ENCODE measurements at regions not wholly inside any gene's neighbourhood (a gene's known extent, or its start where the extent isn't known, plus 50 kb on each side); places are given as distances from the start of the nearest gene placed in this dataset.

DNA sequence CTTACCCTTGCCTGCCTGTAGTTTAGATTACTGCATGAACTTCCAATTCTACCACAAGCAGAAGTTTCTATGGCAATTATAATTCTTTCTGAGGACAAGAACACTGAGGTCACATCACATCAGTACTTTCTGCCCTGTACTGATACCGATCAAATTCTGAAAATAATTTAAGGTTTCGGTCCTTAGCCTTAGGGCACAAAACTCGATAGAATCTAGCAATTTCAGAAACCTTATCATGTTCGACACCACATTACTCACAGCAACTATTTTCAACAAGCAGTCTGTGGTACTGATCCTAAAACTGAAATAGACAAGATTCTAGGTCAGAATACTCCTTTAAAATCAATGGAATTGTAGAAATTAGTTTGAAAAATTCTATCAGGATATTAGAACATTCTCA lies 187.0 kb upstream of the LRFN5 start:
- Histone ChIP-seq H3K4me1 (no peaks in the 10 kb centered on the region), H3K36me3 (ENCODE audit: insufficient read depth in 1 of 2, low read depth in 1 of 2) (no peaks in the 10 kb centered on the region), H3K4me3 (no peak overlapping the region), H3K27ac (no peak overlapping the region), H3K9me3 (no peaks in the 10 kb centered on the region), H3K27me3 (ENCODE audit: insufficient read depth in 3 of 3, low read length in 2 of 3) (no peaks in the 10 kb centered on the region)
- intact Hi-C loops (cut with DNase I) = no loop called here
- 89 to 94% (median 93%) methylated on average over 4 of the region's 4 CpGs for WGBS, 3 donors
- DNase-seq = no peak
- TF ChIP-seq, protein P1, sequence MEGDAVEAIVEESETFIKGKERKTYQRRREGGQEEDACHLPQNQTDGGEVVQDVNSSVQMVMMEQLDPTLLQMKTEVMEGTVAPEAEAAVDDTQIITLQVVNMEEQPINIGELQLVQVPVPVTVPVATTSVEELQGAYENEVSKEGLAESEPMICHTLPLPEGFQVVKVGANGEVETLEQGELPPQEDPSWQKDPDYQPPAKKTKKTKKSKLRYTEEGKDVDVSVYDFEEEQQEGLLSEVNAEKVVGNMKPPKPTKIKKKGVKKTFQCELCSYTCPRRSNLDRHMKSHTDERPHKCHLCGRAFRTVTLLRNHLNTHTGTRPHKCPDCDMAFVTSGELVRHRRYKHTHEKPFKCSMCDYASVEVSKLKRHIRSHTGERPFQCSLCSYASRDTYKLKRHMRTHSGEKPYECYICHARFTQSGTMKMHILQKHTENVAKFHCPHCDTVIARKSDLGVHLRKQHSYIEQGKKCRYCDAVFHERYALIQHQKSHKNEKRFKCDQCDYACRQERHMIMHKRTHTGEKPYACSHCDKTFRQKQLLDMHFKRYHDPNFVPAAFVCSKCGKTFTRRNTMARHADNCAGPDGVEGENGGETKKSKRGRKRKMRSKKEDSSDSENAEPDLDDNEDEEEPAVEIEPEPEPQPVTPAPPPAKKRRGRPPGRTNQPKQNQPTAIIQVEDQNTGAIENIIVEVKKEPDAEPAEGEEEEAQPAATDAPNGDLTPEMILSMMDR (IDR thresholded peaks at IDR 0.05) = no peak
- ATAC-seq = no peak

GRCh38 chr14:41418851-41419250 lies 187.8 kb upstream of the LRFN5 start:
- Histone ChIP-seq H3K27ac (no peak overlapping the region), H3K9me3 (no peaks in the 10 kb centered on the region), H3K4me1 (no peaks in the 10 kb centered on the region), H3K4me3 (no peak overlapping the region), H3K27me3 (ENCODE audit: insufficient read depth in 3 of 3, low read length in 2 of 3) (no peaks in the 10 kb centered on the region), H3K36me3 (ENCODE audit: insufficient read depth in 1 of 2, low read depth in 1 of 2) (no peaks in the 10 kb centered on the region)
- no peak for ATAC-seq
- 50 to 54% (median 53%) methylated on average over 5 of the region's 5 CpGs for WGBS, 3 donors
- no peak for DNase-seq
- TF ChIP-seq, protein P1 (IDR thresholded peaks at IDR 0.05) = no peak
- intact Hi-C loops (cut with DNase I) = no loop called here

GRCh38 chr14:41409806-41410205 lies 196.9 kb upstream of the LRFN5 start:
- DNase-seq (no peak), ATAC-seq (no peak)
- TF ChIP-seq, protein P1 (IDR thresholded peaks at IDR 0.05) = no peak
- Histone ChIP-seq H3K4me1 (no peaks in the 10 kb centered on the region), H3K27ac (no peak overlapping the region), H3K9me3 (no peaks in the 10 kb centered on the region), H3K27me3 (ENCODE audit: insufficient read depth in 3 of 3, low read length in 2 of 3) (no peaks in the 10 kb centered on the region), H3K36me3 (ENCODE audit: insufficient read depth in 1 of 2, low read depth in 1 of 2) (no peaks in the 10 kb centered on the region), H3K4me3 (no peak overlapping the region)
- intact Hi-C loops (cut with DNase I) = no loop called here

DNA sequence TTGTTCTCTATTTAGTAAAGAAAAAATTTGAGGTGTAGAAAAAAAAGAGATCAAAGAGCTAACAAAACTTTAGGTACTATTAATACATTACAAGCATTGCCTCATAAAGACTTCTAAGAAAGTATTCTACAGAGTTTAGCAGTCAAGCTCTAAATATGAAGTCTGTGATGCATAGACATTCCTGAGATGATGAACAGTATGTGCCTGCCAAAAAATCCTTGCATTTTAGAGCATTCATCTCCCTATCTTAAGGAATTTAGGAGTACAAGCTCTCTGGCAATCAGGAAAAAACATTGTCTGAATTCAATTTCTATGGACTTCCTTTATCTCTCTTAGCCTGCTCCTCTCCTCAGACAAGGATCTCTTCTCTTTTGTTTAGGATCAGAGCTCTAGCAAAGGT lies 202.6 kb upstream of the LRFN5 start:
- no peak for DNase-seq
- intact Hi-C loops (cut with DNase I) = no loop called here
- no peak for ATAC-seq
- no peaks in the 10 kb centered on the region for H3K27me3 ChIP-seq (ENCODE audit: insufficient read depth in 3 of 3, low read length in 2 of 3)
- H3K4me1 ChIP-seq = no peaks in the 10 kb centered on the region
- TF ChIP-seq, protein P1 (IDR thresholded peaks at IDR 0.05) = no peak
- H3K36me3 ChIP-seq (ENCODE audit: insufficient read depth in 1 of 2, low read depth in 1 of 2) = no peaks in the 10 kb centered on the region
- H3K9me3 ChIP-seq = no peaks in the 10 kb centered on the region
- no peak overlapping the region for H3K27ac ChIP-seq
- H3K4me3 ChIP-seq = no peak overlapping the region

DNA sequence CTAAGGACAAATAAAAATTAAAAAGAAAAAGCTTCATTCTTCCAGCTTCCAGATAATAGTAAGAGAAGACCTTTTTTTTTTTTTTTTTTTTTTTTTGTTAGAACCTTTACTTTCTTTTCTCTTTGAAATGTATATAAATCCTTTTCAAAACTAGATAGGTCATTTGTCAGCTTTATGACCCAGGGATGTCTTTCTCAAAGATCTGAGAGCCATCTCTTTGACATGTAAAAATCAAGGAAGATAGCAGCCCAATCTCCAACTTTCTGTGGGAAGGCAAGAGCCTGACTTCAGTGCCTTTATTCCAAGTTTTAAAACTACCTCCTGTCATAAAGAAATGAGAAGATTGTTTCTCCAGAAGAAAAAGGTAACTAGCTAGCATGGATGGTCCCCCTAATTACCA lies 203.3 kb upstream of the LRFN5 start:
- TF ChIP-seq, protein P1 (IDR thresholded peaks at IDR 0.05) = no peak
- ATAC-seq = no peak

More for the DNA sequence above, 203.3 kb upstream of the LRFN5 start:
- no peak for DNase-seq
- Histone ChIP-seq H3K9me3 (no peaks in the 10 kb centered on the region), H3K4me3 (no peak overlapping the region), H3K36me3 (ENCODE audit: insufficient read depth in 1 of 2, low read depth in 1 of 2) (no peaks in the 10 kb centered on the region), H3K27ac (no peak overlapping the region), H3K4me1 (no peaks in the 10 kb centered on the region), H3K27me3 (ENCODE audit: insufficient read depth in 3 of 3, low read length in 2 of 3) (no peaks in the 10 kb centered on the region)
- intact Hi-C loops (cut with DNase I) = no loop called here
